Astrocyte (in vitro differentiated cells and primary cell): ENCODE measurements at regions not wholly inside any gene's neighbourhood (a gene's known extent, or its start where the extent isn't known, plus 50 kb on each side); places are given as distances from the start of the nearest gene placed in this dataset.

Source experiments
- CTCF ChIP-seq: IDR thresholded peaks from 2 replicates; pipeline ENCODE4 v1.5.1; 2011; ENCODE audit warnings: low read depth, mild to moderate bottlenecking, inconsistent platforms, low read length, moderate library complexity; ENCODE audit not compliant: insufficient read depth
- EZH2 ChIP-seq: IDR thresholded peaks from 2 replicates; pipeline ENCODE4 v1.6.1; 2012; ENCODE audit warnings: mild to moderate bottlenecking, low read length, inconsistent platforms; ENCODE audit not compliant: insufficient read depth

- TF ChIP-seq CTCF (no peak), EZH2 (no peak)
Measured at GRCh38 chr7:21184942-21185652, 242.8 kb upstream of the SP4 start.
